GM18526 (cell line): ENCODE measurements at regions not wholly inside any gene's neighbourhood (a gene's known extent, or its start where the extent isn't known, plus 50 kb on each side); places are given as distances from the start of the nearest gene placed in this dataset.

Source experiments
- POLR2A ChIP-seq: IDR thresholded peaks from 3 replicates; pipeline ENCODE4 v1.6.1; 2011; ENCODE audit not compliant: insufficient read length; ENCODE audit errors: extremely low read depth

DNA sequence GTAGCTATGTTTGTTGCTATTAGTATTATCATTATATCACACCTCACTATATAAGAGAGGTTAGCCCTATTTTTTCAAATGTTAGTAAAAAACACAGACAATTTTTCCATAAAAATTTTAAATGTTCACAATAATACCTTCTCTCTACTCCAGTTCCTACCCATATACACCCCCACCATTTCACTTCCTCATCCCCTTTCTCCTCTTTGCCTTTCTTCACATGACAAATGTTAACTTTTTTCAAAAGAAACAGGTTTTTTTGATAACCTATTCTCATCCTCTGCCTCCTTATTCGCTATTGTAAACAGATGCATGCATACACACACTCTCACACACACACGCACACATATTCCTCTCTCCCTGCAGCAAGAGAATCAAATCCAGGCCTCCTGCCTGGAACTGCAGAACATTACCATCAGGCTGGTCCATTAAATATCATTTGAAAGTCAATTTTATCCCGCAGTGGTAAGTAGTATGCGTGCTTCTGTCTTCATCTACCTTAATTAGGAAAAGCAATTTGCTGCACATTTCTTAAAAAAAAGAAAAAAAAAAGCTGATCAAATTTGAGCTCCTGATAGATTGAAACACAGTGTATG, 55.5 kb downstream of the MID1IP1 start:
- no peak for TF ChIP-seq POLR2A

DNA sequence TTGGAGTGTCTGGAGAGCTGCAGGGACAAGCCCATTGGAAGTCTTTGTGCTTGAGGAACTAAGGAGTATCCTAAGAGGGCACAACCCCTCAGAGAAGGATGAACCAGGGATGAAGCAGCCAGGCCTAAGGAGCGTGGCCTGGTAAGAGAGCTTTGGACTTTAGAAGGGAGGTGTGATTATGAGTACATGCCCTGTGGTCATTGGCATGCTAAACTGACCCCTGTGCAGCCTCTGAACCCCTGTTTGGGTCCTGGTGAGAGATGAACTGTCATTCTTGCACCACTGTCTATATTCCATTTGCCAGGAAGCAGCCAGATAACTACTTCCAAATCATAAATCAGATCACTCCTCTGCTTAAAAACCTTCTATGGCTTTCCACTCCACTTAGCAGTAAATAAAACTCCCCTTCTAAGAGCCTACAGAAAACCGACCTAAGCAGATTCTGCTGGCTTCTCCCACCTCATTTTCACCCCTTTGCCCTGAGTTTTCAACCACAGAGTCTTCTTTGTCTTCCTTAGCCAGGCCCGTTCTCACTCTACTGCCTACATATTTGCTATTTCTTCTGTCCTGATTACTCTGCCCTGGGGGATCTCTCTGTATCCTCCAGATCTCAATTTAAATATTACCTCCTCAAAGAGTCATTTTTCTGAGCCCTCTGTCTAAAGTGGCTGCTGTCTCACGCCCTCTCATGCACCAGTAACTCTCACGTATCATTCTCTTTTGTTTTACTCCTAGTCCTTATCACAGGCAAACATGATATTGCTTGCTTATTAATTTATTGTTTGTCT, 56.7 kb downstream of the MID1IP1 start:
- TF ChIP-seq POLR2A: no peak

DNA sequence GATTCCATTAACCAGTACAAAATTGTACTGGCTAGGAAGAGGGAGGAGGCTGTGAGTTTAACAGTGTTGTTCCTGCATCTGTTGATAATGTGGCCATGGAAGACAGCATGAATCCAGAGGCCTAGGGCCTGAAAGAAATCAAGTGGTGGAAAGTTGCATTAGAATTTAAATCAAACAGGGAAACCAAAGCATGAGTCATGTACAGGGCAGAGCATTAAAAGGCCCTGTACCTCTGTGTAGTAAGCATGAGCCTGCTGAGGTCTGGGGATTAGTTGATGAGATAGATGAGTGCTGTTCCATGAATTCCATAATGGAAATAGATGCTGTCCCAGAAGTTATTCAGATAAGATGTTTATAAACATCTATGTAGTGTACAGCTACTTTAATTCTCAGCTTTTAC, 58.3 kb downstream of the MID1IP1 start:
- no peak for TF ChIP-seq POLR2A

DNA sequence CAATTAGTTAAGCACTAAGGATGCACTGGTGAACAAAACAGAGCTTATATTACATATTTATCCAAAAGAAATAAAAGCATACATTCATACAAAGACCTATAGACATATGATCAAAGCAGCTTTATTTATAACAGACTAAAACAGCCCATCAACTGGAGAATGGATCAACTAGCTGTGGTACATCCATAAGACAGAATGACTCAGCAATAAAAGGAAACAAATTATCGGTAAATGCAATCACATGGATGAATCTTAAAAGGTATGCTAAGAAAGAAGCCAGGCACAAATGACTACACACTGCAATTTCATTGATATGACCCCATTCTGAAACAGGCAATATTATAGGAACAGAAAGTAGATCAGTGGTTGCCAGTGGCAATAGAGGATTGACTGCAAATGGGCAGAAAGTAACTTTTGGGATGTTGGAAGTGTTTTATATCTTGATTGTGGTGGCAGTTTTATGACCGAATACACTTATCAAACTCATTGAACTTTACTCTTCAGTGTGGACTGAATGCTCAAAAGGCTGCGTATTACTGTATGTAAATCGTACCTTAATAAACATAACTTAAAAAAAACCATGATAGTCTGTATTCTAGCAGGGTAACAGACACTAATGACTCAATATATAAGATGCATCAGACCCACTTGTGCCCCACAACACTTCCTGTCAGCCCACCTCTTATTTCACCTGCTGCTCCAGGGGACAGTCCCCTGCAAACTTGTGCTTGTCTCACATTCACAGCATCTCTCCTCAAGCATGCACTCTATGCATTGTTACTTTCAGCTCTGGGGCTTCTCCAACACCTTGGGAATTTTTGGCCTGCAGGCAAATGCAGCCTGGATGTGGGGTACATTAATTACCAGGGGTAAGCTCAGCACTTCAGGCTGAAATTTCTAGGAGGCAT, 59.1 kb downstream of the MID1IP1 start:
- TF ChIP-seq POLR2A: no peak

DNA sequence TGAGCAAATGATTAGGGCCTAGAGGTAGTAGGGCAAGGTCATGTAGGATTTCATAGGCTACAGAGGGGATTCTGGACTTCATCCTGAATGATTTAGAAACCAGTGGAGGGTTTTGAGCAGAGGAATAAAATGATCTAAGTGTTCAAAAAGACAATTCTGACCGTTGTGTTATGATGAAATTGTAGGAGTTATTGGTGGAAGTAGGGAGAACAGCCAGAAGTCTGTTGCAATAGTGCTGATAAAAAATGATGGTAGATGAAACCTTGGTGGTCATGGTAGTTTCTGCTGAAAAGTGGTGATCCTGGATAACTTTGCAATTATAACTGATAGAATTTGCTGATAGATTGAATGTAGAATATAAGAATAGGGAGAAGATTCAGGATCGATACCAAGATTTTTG, 60.2 kb downstream of the MID1IP1 start:
- no peak for TF ChIP-seq POLR2A

DNA sequence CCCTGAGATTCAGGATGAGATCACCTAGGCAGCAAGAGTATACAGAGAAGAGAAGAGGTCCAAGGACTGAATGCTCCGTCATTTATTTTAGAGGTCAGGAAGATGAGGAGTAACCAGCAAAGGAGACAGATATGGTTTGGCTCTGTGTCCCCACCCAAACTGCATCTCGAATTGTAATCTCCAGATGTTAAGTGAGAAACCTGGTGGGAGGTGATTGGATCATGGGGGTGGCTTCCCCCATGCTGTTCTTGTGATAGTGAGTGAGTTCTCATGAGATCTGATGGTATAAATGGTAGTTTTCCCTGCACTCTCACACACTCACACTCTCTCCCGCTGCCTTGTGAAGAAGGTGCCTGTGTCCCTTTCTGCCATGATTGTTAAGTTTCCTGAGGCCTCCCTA, 60.8 kb downstream of the MID1IP1 start:
- TF ChIP-seq POLR2A: no peak

DNA sequence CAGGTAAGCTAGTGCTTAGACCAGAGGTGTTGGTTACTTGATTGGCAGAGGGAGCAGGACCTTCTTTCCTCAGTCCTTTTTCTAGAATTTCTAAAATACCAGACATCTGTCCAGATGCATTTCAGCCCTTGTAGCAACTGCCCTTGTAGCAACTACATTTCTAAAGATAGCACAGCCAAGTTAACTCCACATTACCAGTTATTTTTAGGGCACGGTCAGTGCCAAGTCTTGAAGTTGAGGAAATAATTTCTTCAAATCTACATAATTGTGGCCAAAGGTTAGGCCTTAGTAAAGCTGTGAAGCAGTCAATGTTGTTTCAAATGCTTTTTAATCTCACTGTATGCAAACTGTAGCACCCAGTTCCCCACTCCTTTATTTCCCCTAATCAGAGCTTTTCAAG, 62.9 kb downstream of the MID1IP1 start:
- no peak for TF ChIP-seq POLR2A

DNA sequence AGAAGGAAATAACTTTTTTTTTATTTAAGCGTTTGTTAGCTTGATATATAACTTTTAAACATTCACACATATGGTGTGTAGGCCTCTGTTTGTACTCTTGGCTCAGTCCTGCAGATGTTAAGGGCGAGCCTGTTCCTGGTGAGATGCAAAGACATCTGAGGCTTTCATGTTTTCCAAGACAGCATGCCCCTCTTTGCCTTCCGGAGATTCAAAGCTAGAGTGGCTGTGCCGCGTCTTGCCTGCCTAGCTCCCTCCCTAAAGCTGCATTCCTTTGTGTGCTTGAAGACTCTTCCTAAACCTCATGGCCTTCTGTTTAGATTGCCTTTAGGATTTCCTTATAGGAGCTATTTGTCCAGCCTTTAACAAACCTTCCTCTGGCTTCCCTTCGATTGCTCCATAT, 67.1 kb downstream of the MID1IP1 start:
- TF ChIP-seq POLR2A: no peak

DNA sequence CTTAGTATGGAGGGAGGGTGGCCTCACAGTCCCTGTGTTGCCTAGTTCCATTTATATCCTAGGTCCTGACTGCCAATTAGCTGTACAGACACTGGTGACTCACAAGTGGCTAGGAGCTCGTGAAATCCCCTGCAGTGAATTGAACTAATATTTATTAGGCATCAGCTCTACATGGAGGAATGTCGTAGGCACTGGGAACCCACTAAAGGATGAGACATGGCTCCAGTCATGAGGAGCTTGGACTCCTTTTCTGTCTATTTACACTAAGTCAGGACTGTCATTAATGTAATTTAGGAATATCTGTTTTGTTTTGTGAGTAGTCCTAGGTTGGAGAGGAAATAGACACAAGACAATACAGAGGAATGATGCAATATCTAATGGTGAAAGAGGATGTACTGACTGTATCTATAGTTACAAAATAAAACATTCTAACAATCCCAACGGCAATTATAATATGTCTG, 67.7 kb downstream of the MID1IP1 start:
- TF ChIP-seq POLR2A: no peak

DNA sequence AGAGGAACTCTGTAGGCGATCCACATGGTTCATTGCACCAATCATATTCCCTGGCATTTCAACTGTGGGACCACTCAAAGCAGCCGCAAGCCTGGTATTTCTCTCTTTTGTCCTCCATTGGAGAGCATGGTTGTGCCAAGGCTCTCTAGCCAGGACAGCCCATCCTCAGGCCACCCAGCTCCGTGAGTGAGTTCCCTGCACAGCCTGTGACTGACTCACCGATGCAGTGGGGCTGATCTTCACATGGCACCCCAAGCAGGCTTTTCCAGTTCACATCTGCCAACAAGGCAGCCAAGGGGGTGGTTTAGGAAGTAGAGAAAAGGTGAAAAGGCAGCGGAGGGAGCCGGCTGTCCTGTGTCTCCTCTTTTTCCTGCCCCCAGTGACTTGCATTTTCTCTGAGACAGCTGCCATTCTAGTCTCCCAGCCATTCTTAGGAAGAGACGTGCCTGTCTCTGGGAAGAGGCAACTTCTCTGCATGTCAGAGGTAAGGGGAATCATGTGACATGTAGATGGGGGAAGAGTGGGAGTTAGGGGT, 69.2 kb downstream of the MID1IP1 start:
- TF ChIP-seq POLR2A: no peak

DNA sequence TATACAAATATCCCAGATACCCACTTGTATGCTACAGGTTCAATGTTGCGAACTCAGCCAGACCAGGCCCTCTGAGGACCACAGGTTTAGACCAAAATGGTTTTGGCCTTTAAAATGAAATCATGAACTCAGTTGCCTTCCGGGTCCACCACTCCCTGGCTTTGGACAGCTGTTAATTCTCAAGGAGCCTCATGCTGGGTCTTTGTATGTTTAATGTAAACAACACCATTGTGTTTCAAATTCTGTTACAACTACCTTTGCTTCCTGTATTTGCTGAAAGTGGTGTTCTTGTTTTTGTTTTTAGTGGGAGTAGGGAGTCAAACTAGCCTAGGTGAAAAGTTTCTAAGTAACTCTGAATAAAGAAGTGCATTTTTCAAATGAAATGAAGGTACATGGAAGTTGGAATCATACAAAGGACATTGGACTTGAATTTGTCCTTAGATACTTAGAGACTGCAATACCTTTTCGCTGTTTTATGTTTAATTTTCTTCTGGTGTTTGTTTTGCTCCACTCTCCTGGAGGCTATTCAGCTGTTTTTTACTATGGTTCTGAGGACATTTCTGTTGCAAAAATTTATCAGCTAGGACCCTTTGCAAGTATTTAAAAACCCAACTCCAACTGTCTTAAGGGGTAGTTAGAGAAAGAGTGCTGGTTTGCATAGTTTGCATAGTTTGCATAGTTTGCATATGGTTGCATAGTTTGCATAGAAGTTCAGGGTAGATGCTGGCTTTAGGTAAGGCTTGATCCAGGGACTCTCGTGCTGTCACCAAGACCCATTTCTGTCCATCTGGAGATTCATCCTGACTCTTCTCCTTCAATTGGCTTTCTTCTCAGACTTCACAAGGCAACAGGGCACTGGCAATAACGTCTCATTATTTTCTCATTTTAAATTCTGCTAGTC, 70.1 kb downstream of the MID1IP1 start:
- no peak for TF ChIP-seq POLR2A

DNA sequence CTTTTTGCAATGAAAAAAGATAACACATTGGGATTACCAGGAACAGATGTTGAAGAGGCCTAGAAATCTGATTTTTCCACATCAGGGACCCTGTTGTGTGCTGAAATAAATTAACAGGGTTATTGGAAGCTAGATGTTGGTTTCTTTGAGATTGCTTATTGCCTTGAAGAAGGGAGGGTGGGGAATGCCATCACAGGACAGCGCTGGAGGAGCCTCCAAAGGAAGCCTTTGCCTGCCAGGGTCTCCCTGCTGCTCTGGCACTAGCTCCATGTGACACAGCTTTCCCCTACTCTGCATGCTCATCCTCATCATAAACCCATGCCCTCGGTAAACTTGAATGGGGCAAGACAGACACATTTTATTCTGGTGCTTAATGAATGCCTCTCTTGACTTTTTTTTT, 76.1 kb downstream of the MID1IP1 start:
- no peak for TF ChIP-seq POLR2A

DNA sequence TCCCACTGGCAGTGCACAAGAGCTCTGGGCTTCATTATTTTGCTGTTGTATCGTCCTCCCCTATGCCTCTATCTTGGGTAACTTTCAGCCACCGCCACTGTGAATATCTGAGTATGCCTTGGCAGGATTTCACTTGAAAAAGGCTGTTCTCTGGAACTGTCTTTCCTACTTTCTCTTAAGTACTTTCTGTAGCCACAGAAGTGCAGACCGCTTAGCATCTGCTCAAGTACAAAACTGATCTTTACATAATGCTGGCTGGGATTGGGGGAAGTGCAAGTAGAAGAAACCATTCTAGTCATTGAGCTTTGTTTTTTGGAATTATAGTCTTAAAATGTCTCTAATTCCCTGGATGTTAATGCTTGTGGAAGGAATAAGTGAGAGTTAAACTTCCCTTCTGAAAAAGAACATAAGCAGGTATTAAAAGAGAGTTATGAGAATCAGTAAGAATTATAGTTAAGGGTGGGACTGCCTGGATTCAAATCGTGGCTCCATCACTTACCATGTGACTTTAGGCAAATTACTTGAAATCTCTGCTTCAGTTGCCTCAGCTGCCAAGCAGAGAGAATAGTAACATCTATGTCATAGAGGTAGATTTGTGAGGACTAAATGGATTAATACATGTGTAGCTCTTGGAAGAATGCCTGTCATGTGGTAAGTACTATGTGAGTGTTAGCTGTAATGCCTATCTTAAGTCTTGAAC, 77.5 kb downstream of the MID1IP1 start:
- no peak for TF ChIP-seq POLR2A

DNA sequence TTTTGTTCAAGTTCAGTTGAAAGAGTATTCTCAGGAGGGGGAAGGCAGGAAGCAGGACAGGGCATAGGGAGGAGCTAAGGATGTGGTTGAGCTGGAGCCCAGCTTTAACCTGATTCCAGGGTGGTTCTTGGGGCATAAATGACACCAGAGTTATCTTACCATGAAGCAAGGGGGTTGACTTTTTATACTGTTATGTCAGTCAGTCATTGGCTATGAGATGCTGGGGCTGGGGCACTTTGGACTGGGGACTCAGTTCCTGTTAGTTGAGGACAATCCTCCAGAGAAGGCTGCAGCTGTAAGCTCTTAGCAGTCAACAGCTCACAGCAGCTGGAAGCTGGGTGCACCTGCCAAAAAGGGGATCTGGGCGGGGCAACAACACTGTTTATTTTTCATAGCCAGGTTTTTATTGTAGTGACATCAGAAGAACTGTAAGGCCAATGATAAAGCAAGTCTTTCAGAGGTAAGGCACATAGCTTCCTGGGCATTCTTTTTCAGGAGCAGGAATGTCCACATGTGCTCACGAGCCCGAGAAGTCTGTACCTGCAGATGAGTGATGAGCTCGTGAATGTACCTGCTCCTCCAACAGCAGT, 78.5 kb downstream of the MID1IP1 start:
- no peak for TF ChIP-seq POLR2A
